ENCODE measurements at regions not wholly inside any gene's neighbourhood (a gene's known extent, or its start where the extent isn't known, plus 50 kb on each side); places are given as distances from the start of the nearest gene placed in this dataset.

GRCh38 chr6:92460133-92460532 lies 959.2 kb downstream of the EPHA7 start:
- no peak for DNase-seq (ENCODE audit: low spot score)
- TF ChIP-seq, protein P1, sequence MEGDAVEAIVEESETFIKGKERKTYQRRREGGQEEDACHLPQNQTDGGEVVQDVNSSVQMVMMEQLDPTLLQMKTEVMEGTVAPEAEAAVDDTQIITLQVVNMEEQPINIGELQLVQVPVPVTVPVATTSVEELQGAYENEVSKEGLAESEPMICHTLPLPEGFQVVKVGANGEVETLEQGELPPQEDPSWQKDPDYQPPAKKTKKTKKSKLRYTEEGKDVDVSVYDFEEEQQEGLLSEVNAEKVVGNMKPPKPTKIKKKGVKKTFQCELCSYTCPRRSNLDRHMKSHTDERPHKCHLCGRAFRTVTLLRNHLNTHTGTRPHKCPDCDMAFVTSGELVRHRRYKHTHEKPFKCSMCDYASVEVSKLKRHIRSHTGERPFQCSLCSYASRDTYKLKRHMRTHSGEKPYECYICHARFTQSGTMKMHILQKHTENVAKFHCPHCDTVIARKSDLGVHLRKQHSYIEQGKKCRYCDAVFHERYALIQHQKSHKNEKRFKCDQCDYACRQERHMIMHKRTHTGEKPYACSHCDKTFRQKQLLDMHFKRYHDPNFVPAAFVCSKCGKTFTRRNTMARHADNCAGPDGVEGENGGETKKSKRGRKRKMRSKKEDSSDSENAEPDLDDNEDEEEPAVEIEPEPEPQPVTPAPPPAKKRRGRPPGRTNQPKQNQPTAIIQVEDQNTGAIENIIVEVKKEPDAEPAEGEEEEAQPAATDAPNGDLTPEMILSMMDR (IDR thresholded peaks at IDR 0.05; ENCODE audit: extremely low read depth, missing control alignments): no peak

DNA sequence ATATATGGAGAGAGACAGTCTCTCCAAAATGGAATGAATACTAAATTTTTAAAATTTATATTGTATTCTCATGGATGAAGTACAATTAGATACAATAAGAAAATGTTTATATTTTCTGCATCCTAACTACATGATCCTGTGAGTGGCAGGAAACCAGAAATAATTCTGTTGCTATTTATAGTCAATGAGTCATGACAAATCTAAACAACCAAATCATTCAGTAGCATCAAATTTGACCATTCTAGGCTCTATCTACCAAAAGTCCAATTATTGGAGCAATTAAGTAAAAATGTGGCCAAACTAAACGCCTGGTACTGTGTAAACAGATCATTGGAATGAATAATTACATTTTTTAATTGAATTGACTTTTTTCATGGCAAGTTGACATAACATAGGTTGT lies 959.8 kb downstream of the EPHA7 start:
- no peak for DNase-seq (ENCODE audit: low spot score)
- TF ChIP-seq, protein P1 (IDR thresholded peaks at IDR 0.05; ENCODE audit: extremely low read depth, missing control alignments): no peak

DNA sequence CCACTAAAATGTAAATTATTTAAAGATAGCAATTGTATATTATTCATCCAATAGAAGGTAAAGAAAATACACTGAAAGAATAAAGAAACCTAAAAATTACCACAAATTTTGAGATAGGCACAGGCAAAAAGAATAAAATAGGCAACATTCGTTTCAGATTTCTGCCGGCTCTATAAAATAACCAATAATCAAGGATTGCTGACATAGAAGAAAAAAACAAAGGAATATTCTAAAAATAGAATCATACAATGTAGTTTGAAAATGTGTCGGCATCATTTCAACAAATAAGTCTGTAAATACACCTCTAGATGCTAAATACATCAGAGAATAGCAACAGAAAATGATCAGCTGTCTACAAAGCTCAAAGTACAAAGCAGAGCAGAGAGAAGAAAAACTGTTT lies 973.3 kb downstream of the EPHA7 start:
- TF ChIP-seq, protein P1 (IDR thresholded peaks at IDR 0.05; ENCODE audit: extremely low read depth, missing control alignments): no peak
- no peak for DNase-seq (ENCODE audit: low spot score)

DNA sequence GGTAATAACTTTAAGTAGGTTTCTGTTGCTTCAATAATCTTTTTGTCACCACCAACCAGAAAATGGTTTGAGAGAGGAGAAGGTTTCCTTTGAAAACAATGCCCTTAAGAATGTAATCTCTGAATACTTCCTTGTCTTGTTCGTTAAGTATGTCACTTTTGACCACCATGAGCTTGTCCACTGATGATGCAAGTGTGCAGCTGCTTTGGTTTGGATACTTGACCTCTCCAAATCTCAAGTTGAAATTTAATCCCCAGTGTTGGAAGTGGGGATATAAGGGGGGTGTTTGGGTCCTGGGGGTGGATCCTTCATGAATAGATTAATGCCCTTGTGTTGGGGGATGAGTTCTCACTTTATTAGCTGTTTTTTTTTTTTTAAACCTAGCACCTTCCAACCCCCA lies 985.4 kb downstream of the EPHA7 start:
- TF ChIP-seq, protein P1 (IDR thresholded peaks at IDR 0.05; ENCODE audit: extremely low read depth, missing control alignments): no peak
- no peak for DNase-seq (ENCODE audit: low spot score)

DNA sequence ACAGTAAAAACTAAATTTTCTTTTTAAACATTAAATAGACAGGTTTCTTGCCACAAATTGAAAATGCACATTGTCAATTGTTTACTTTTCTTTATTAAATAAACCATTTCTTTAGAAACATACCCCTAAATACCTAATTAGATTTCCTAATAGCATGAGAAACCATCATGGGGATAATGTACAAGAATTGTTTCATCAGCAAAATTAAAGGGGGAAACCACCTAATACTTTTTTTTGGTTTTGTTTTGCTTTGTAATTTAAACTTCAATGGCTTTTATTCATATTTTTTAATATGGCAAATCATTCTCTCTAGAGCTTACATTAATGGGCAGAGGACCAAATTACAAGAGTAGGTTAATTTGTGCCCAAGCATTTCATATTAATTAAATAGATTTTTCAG lies 987.9 kb downstream of the EPHA7 start:
- TF ChIP-seq, protein P1 (IDR thresholded peaks at IDR 0.05; ENCODE audit: extremely low read depth, missing control alignments): no peak
- DNase-seq (ENCODE audit: low spot score): no peak

DNA sequence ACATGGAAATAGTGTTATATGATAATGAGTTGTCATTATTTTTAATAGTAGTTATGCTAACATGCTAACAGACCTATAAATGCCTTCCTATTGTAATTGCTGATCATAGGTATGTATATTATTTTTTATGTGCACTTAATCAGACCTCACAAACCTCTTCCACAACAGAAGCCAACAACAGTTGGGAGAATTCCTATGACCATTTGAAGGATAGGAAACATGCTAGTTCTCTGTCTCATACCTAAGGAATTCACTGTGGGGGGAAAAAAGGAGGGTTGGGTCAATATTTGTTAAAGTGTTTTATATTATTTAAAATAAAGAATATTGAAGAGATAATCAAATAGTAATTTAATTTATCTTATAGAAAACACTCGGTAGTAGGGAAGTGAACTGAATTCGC lies 990.9 kb downstream of the EPHA7 start:
- TF ChIP-seq, protein P1 (IDR thresholded peaks at IDR 0.05; ENCODE audit: extremely low read depth, missing control alignments): no peak
- DNase-seq (ENCODE audit: low spot score): no peak

- TF ChIP-seq, protein P1 (IDR thresholded peaks at IDR 0.05; ENCODE audit: extremely low read depth, missing control alignments): no peak
- no peak for DNase-seq (ENCODE audit: low spot score)
Observed at GRCh38 chr6:92427453-92427852, 991.9 kb downstream of the EPHA7 start.

Measured in GM20000 (cell line).